Type B pancreatic cell (in vitro differentiated cells): ENCODE measurements at regions not wholly inside any gene's neighbourhood (a gene's known extent, or its start where the extent isn't known, plus 50 kb on each side); places are given as distances from the start of the nearest gene placed in this dataset.

ENCODE experiments used
- DNase-seq: peaks from one replicate; pipeline ENCODE4 v3.0.0; 2021; ENCODE audit warnings: mixed read lengths; ENCODE audit not compliant: unreplicated experiment; ENCODE audit errors: extremely low spot score
- H3K27ac Mint-ChIP-seq: 2 replicates; pipeline ENCODE4 v1.8.0; 2021; ENCODE audit warnings: mild to moderate bottlenecking, mixed read lengths
- H3K27me3 Mint-ChIP-seq: 2 replicates; pipeline ENCODE4 v1.8.0; 2021; ENCODE audit warnings: mixed read lengths
- H3K36me3 Mint-ChIP-seq: 2 replicates; pipeline ENCODE4 v1.8.0; 2021; ENCODE audit warnings: mixed read lengths
- H3K4me1 Mint-ChIP-seq: one replicate; pipeline ENCODE4 v1.8.0; 2021; ENCODE audit warnings: mixed read lengths; ENCODE audit not compliant: unreplicated experiment
- H3K4me3 Mint-ChIP-seq: 2 replicates; pipeline ENCODE4 v1.8.0; 2021; ENCODE audit warnings: mild to moderate bottlenecking, mixed read lengths
- H3K9me3 Mint-ChIP-seq: 2 replicates; pipeline ENCODE4 v1.8.0; 2021; ENCODE audit warnings: mixed read lengths
- CTCF ChIP-seq: fragments of 200-600 bp; sonication (generic); conservative IDR thresholded peaks from 2 replicates; pipeline ENCODE4 v1.5.0; 2021; ENCODE audit warnings: antibody characterized with exemption, mild to moderate bottlenecking

GRCh38 chr2:228649876-228650275, 468.4 kb upstream of the SPHKAP start:
- Mint-ChIP-seq H3K36me3 (no peaks in the 10 kb centered on the region), H3K4me3 (no peak overlapping the region)

GRCh38 chr2:228649447-228649846, 468.0 kb upstream of the SPHKAP start:
- no peak overlapping the region for H3K4me3 Mint-ChIP-seq

More at GRCh38 chr2:228649876-228650275, 468.4 kb upstream of the SPHKAP start:
- no peaks in the 10 kb centered on the region for H3K4me1 Mint-ChIP-seq
- no peak for DNase-seq
- H3K27me3 Mint-ChIP-seq = no peaks in the 10 kb centered on the region
- H3K27ac Mint-ChIP-seq = no peak overlapping the region
- no peaks in the 10 kb centered on the region for H3K9me3 Mint-ChIP-seq
- no peak for TF ChIP-seq CTCF

GRCh38 chr2:228648541-228648940, 467.1 kb upstream of the SPHKAP start:
- no peak for DNase-seq
- H3K4me1 Mint-ChIP-seq = no peaks in the 10 kb centered on the region

More at GRCh38 chr2:228649447-228649846, 468.0 kb upstream of the SPHKAP start:
- Mint-ChIP-seq H3K36me3 (no peaks in the 10 kb centered on the region), H3K27me3 (no peaks in the 10 kb centered on the region), H3K4me1 (no peaks in the 10 kb centered on the region), H3K27ac (no peak overlapping the region), H3K9me3 (no peaks in the 10 kb centered on the region)
- DNase-seq = no peak
- TF ChIP-seq CTCF = no peak

GRCh38 chr2:228646061-228646460, 464.6 kb upstream of the SPHKAP start:
- DNase-seq = no peak
- H3K36me3 Mint-ChIP-seq = no peaks in the 10 kb centered on the region
- H3K9me3 Mint-ChIP-seq = no peaks in the 10 kb centered on the region
- H3K27ac Mint-ChIP-seq = no peak overlapping the region
- H3K4me3 Mint-ChIP-seq = no peak overlapping the region
- no peaks in the 10 kb centered on the region for H3K4me1 Mint-ChIP-seq
- TF ChIP-seq CTCF = no peak
- no peaks in the 10 kb centered on the region for H3K27me3 Mint-ChIP-seq

More at GRCh38 chr2:228648541-228648940, 467.1 kb upstream of the SPHKAP start:
- no peak overlapping the region for H3K27ac Mint-ChIP-seq
- H3K9me3 Mint-ChIP-seq = no peaks in the 10 kb centered on the region
- no peak for TF ChIP-seq CTCF
- no peak overlapping the region for H3K4me3 Mint-ChIP-seq
- no peaks in the 10 kb centered on the region for H3K36me3 Mint-ChIP-seq
- H3K27me3 Mint-ChIP-seq = no peaks in the 10 kb centered on the region

- Mint-ChIP-seq H3K27me3 (no peaks in the 10 kb centered on the region), H3K4me3 (no peak overlapping the region), H3K27ac (no peak overlapping the region), H3K9me3 (no peaks in the 10 kb centered on the region), H3K36me3 (no peaks in the 10 kb centered on the region), H3K4me1 (no peaks in the 10 kb centered on the region)
- DNase-seq = no peak
- no peak for TF ChIP-seq CTCF
These were observed 462.7 kb upstream of the SPHKAP start for GRCh38 chr2:228644199-228644598.

- Mint-ChIP-seq H3K4me1 (no peaks in the 10 kb centered on the region), H3K4me3 (no peak overlapping the region), H3K9me3 (no peaks in the 10 kb centered on the region), H3K27me3 (no peaks in the 10 kb centered on the region), H3K36me3 (no peaks in the 10 kb centered on the region), H3K27ac (no peak overlapping the region)
- TF ChIP-seq CTCF = no peak
- DNase-seq = no peak
These were observed 461.4 kb upstream of the SPHKAP start for GRCh38 chr2:228642861-228643260.
